Thoracic aorta (tissue), 2 donors: ENCODE measurements at regions not wholly inside any gene's neighbourhood (a gene's known extent, or its start where the extent isn't known, plus 50 kb on each side); places are given as distances from the start of the nearest gene placed in this dataset.

Experiments used
- ATAC-seq: fragments of 150-250 bp; one replicate; pipeline ENCODE4 v1.8.0; 2017; ENCODE audit warnings: low read depth; ENCODE audit not compliant: insufficient number of reproducible peaks, low FRiP score
- DNase-seq: peaks from one replicate; pipeline ENCODE4 v3.0.0-alpha.2; 2020; ENCODE audit warnings: low spot score
- H3K27ac ChIP-seq, 2 donors: fragments of 200-600 bp; sonication (generic); 1 replicate in 1 of 2; 2 replicates in 1 of 2; pipeline ENCODE4 v1.5.1; 2016; ENCODE audit warnings: mild to moderate bottlenecking in 2 of 2, moderate library complexity in 2 of 2
- H3K27me3 ChIP-seq: fragments of 200-600 bp; sonication (generic); replicated peaks from 2 replicates; pipeline ENCODE4 v1.6.0; 2016; ENCODE audit warnings: mild to moderate bottlenecking; ENCODE audit not compliant: insufficient read depth
- H3K36me3 ChIP-seq: fragments of 200-600 bp; sonication (generic); one replicate; pipeline ENCODE4 v1.5.1; 2016
- H3K4me1 ChIP-seq, 2 donors: fragments of 200-600 bp; sonication (generic); 1 replicate in 1 of 2; 2 replicates in 1 of 2; pipeline versions ENCODE4 v1.5.1 to v1.6.0; 2016; ENCODE audit warnings: low read depth in 2 of 2, mild to moderate bottlenecking in 1 of 2; ENCODE audit not compliant: control insufficient read depth in 1 of 2
- H3K4me3 ChIP-seq: fragments of 200-600 bp; sonication (generic); 2 replicates; pipeline ENCODE4 v1.5.1; 2016; ENCODE audit warnings: mild to moderate bottlenecking
- H3K9me3 ChIP-seq: fragments of 200-600 bp; sonication (generic); 2 replicates; pipeline ENCODE4 v1.5.1; 2016
- CTCF ChIP-seq: fragments of 200-600 bp; sonication (generic); IDR thresholded peaks from one replicate; pipeline ENCODE4 v1.5.1; 2019; ENCODE audit warnings: antibody characterized with exemption

- Histone ChIP-seq H3K27ac (no peak overlapping the region), H3K27me3 (no peaks in the 10 kb centered on the region)
- DNase-seq, result no peak
Observed at GRCh38 chr2:226387499-226387942, 412.1 kb downstream of the IRS1 start.

GRCh38 chr2:226383461-226383860, 416.2 kb downstream of the IRS1 start:
- no peak for ATAC-seq
- no peak for DNase-seq
- no peak for TF ChIP-seq CTCF
- H3K9me3 ChIP-seq, result no peaks in the 10 kb centered on the region
- H3K4me1 ChIP-seq, result peaks cover 0 to 10% of the 10 kb centered on the region in 2 donors
- no peaks in the 10 kb centered on the region for H3K36me3 ChIP-seq
- no peak overlapping the region for H3K4me3 ChIP-seq
- H3K27ac ChIP-seq, result no peak overlapping the region
- no peaks in the 10 kb centered on the region for H3K27me3 ChIP-seq

More at GRCh38 chr2:226387499-226387942, 412.1 kb downstream of the IRS1 start:
- TF ChIP-seq CTCF, result no peak
- no peak overlapping the region for H3K4me3 ChIP-seq
- H3K36me3 ChIP-seq, result no peaks in the 10 kb centered on the region
- ATAC-seq, result no peak
- no peaks in the 10 kb centered on the region for H3K4me1 ChIP-seq
- no peaks in the 10 kb centered on the region for H3K9me3 ChIP-seq

- no peak for TF ChIP-seq CTCF
- no peaks in the 10 kb centered on the region for H3K27me3 ChIP-seq
- H3K4me3 ChIP-seq, result no peak overlapping the region
- H3K27ac ChIP-seq, result no peak overlapping the region
- no peaks in the 10 kb centered on the region for H3K9me3 ChIP-seq
- H3K4me1 ChIP-seq, result peaks cover 3 to 24% of the 10 kb centered on the region in 2 donors
- H3K36me3 ChIP-seq, result no peaks in the 10 kb centered on the region
- ATAC-seq (no peak), DNase-seq (no peak)
Observed at GRCh38 chr2:226380679-226381078, 418.9 kb downstream of the IRS1 start.

GRCh38 chr2:226378753-226379705, 420.6 kb downstream of the IRS1 start:
- DNase-seq, result no peak
- H3K4me3 ChIP-seq, result no peak overlapping the region
- H3K9me3 ChIP-seq, result no peaks in the 10 kb centered on the region
- H3K36me3 ChIP-seq, result no peaks in the 10 kb centered on the region
- no peak for ATAC-seq
- H3K4me1 ChIP-seq, result peaks cover 3 to 24% of the 10 kb centered on the region in 2 donors
- no peak overlapping the region for H3K27ac ChIP-seq
- no peak for TF ChIP-seq CTCF
- no peaks in the 10 kb centered on the region for H3K27me3 ChIP-seq

- no peak for DNase-seq
- Histone ChIP-seq H3K4me1 (peaks cover 3 to 24% of the 10 kb centered on the region in 2 donors), H3K9me3 (no peaks in the 10 kb centered on the region), H3K4me3 (no peak overlapping the region), H3K36me3 (no peaks in the 10 kb centered on the region), H3K27me3 (no peaks in the 10 kb centered on the region), H3K27ac (no peak overlapping the region)
- no peak for TF ChIP-seq CTCF
- ATAC-seq, result no peak
Observed at GRCh38 chr2:226376516-226377180, 423.0 kb downstream of the IRS1 start.
